Testis (tissue), 2 donors: ENCODE measurements at regions not wholly inside any gene's neighbourhood (a gene's known extent, or its start where the extent isn't known, plus 50 kb on each side); places are given as distances from the start of the nearest gene placed in this dataset.

ENCODE experiments used
- CTCF ChIP-seq, 3 experiments: fragments of 450-650 bp in 2 of 3; fragments of 200-600 bp in 1 of 3; sonication (generic) in 1 of 3; IDR thresholded peaks; one replicate each; pipeline ENCODE4 v1.5.1; 2016 to 2019; ENCODE audit warnings: antibody characterized with exemption in 3 of 3, mild to moderate bottlenecking in 2 of 3, moderate library complexity in 1 of 3
- POLR2A ChIP-seq: fragments of 450-650 bp; IDR thresholded peaks from one replicate; pipeline ENCODE4 v1.6.1; 2017; ENCODE audit warnings: antibody characterized with exemption, mild to moderate bottlenecking, moderate library complexity

- TF ChIP-seq CTCF (IDR thresholded peaks at IDR 0.05) (no peak), POLR2A (no peak)
Observed at GRCh38 chr10:50993771-50994251, 80.5 kb upstream of the PRKG1 start.
